IMR-90 (cell line): ENCODE measurements at regions not wholly inside any gene's neighbourhood (a gene's known extent, or its start where the extent isn't known, plus 50 kb on each side); places are given as distances from the start of the nearest gene placed in this dataset.

ENCODE experiments used
- ATAC-seq: fragments of 200-7000 bp; cut with Tn5 transposase; 2 replicates; pipeline ENCODE4 v1.9.1; 2020; ENCODE audit warnings: low read depth, mild to moderate bottlenecking, moderate library complexity
- BruUV-seq: library from RNA; stranded (reverse); fragments of 400-500 nt; replicated peaks from 2 replicates; lab custom pipeline; 2021; lab: Mats Ljungman, UMichigan
- CTCF ChIA-PET: fragments of 300-600 bp; formaldehyde crosslinking; extraction: SDS; loops from one replicate; lab custom pipeline; 2021; ENCODE audit warnings: antibody characterized with exemption; lab: Yijun Ruan, JAX
- POLR2A ChIA-PET: fragments of 300-600 bp; sonication (Branson Sonifier 250); formaldehyde crosslinking; loops from one replicate; lab custom pipeline; 2022; ENCODE audit warnings: antibody characterized with exemption; ENCODE audit not compliant: unreplicated experiment; lab: Charles Lee
- DNase-seq: peaks from one replicate; pipeline ENCODE4 v3.0.0; 2013
- H2AFZ ChIP-seq: replicated peaks from 2 replicates; pipeline ENCODE3; 2013; ENCODE audit warnings: low read length, mild to moderate bottlenecking; ENCODE audit not compliant: poor library complexity
- H2AK5ac ChIP-seq: 2 replicates; pipeline ENCODE4 v1.6.1; 2013; ENCODE audit warnings: low read depth, low read length, inconsistent platforms
- H2AK9ac ChIP-seq: replicated peaks from 2 replicates; pipeline ENCODE3; 2013; ENCODE audit warnings: mild to moderate bottlenecking, low read depth, low read length, moderate library complexity; ENCODE audit not compliant: poor library complexity
- H2BK120ac ChIP-seq: 2 replicates; pipeline ENCODE4 v1.6.1; 2013; ENCODE audit warnings: low read depth, low read length, inconsistent platforms
- H2BK15ac ChIP-seq: 3 replicates; pipeline ENCODE4 v1.6.1; 2013; ENCODE audit warnings: low read depth, low read length, inconsistent platforms
- H2BK20ac ChIP-seq: 2 replicates; pipeline ENCODE4 v1.6.1; 2013; ENCODE audit warnings: low read depth, mild to moderate bottlenecking, inconsistent platforms, low read length, moderate library complexity
- H2BK5ac ChIP-seq: 2 replicates; pipeline ENCODE4 v1.6.1; 2013; ENCODE audit warnings: mild to moderate bottlenecking, low read depth, low read length, inconsistent platforms; ENCODE audit not compliant: poor library complexity, severe bottlenecking
- H3K14ac ChIP-seq: replicated peaks from 2 replicates; pipeline ENCODE4 v1.6.1; 2013; ENCODE audit warnings: low read depth, low read length, inconsistent platforms
- H3K18ac ChIP-seq: 2 replicates; pipeline ENCODE4 v1.6.1; 2013; ENCODE audit warnings: low read depth, low read length, control low read depth
- H3K23ac ChIP-seq: 2 replicates; pipeline ENCODE4 v1.6.1; 2013; ENCODE audit warnings: low read depth, low read length, inconsistent platforms
- H3K27ac ChIP-seq: 2 replicates; pipeline ENCODE4 v1.5.1; 2013; ENCODE audit warnings: mild to moderate bottlenecking, control low read depth, low read length; ENCODE audit not compliant: insufficient read depth
- H3K27me3 ChIP-seq: 2 replicates; pipeline ENCODE4 v1.6.1; 2013; ENCODE audit warnings: low read length; ENCODE audit not compliant: control insufficient read depth, insufficient read depth
- H3K36me3 ChIP-seq: 2 replicates; pipeline ENCODE4 v1.6.1; 2013; ENCODE audit warnings: low read length, mixed read lengths; ENCODE audit not compliant: control insufficient read depth, insufficient read depth
- H3K4ac ChIP-seq: 2 replicates; pipeline ENCODE4 v1.6.1; 2013; ENCODE audit warnings: low read depth, low read length, inconsistent platforms
- H3K4me1 ChIP-seq: 2 replicates; pipeline ENCODE4 v1.6.1; 2013; ENCODE audit warnings: low read length, mixed read lengths; ENCODE audit not compliant: control insufficient read depth, insufficient read depth
- H3K4me2 ChIP-seq: 2 replicates; pipeline ENCODE4 v1.6.1; 2013; ENCODE audit warnings: low read depth, mild to moderate bottlenecking, control low read depth, low read length, moderate library complexity
- H3K4me3 ChIP-seq: 2 replicates; pipeline ENCODE4 v1.5.1; 2013; ENCODE audit warnings: low read depth, mild to moderate bottlenecking, control low read depth, low read length, moderate library complexity; ENCODE audit not compliant: insufficient read depth
- H3K56ac ChIP-seq: 2 replicates; pipeline ENCODE4 v1.6.1; 2013; ENCODE audit warnings: low read length, inconsistent platforms; ENCODE audit not compliant: insufficient read depth; ENCODE audit errors: extremely low read depth
- H3K79me1 ChIP-seq, 2 experiments: 2 replicates each; pipeline ENCODE4 v1.6.1; 2013; ENCODE audit warnings: low read length in 2 of 2, inconsistent platforms in 1 of 2, low read depth in 1 of 2
- H3K9ac ChIP-seq: 2 replicates; pipeline ENCODE4 v1.6.1; 2013; ENCODE audit warnings: low read depth, low read length, control low read depth
- H3K9me1 ChIP-seq: 2 replicates; pipeline ENCODE4 v1.6.1; 2013; ENCODE audit warnings: low read length, inconsistent platforms; ENCODE audit not compliant: insufficient read depth
- H3K9me3 ChIP-seq: 2 replicates; pipeline ENCODE4 v1.6.1; 2013; ENCODE audit warnings: low read length; ENCODE audit not compliant: control insufficient read depth, insufficient read depth
- H4K20me1 ChIP-seq: 2 replicates; pipeline ENCODE4 v1.6.1; 2013; ENCODE audit warnings: low read length, inconsistent platforms; ENCODE audit not compliant: insufficient read depth
- H4K5ac ChIP-seq: 2 replicates; pipeline ENCODE4 v1.6.1; 2013; ENCODE audit warnings: mild to moderate bottlenecking, low read depth, low read length, control low read depth
- H4K8ac ChIP-seq, 2 experiments: 2 replicates each; pipeline ENCODE4 v1.6.1; 2013; ENCODE audit warnings: low read depth in 2 of 2, low read length in 2 of 2, control low read depth in 1 of 2, inconsistent platforms in 1 of 2
- H4K91ac ChIP-seq: 2 replicates; pipeline ENCODE4 v1.6.1; 2013; ENCODE audit warnings: low read depth, low read length, inconsistent platforms; ENCODE audit not compliant: insufficient read depth
- MAFK ChIP-seq: IDR thresholded peaks from 2 replicates; pipeline ENCODE4 v1.6.1; 2012; ENCODE audit warnings: low read depth, low read length, improper control_type of control experiment
- RFX5 ChIP-seq: IDR thresholded peaks from 2 replicates; pipeline ENCODE4 v1.8.0; 2012; ENCODE audit warnings: low read depth, mild to moderate bottlenecking, low read length, moderate library complexity
- WGBS, 2 experiments: methylation state at CpG; one replicate each; pipeline versions ENCODE4 v1.1.5 to v1.1.7; 2013; ENCODE audit warnings: missing lambda C conversion rate in 2 of 2; ENCODE audit not compliant: insufficient read length in 1 of 2; ENCODE audit errors: extremely low coverage in 2 of 2; 5-methylcytosine and 5-hydroxymethylcytosine counted together
- dilution Hi-C: fragments of 300-500 bp; cut with HindIII; formaldehyde crosslinking; loops from one replicate; pipeline ENCODE4 v1.14.3; 2018; ENCODE audit warnings: low sequenced_read_pairs; ENCODE audit not compliant: unreplicated experiment
- in situ Hi-C: fragments of 300-500 bp; cut with MboI; formaldehyde crosslinking; loops from 3 replicates; pipeline ENCODE4 v1.14.3; 2019; ENCODE audit warnings: low sequenced_read_pairs, inconsistent platforms, mixed read lengths
- intact Hi-C: fragments of 100-400 bp; cut with micrococcal nuclease; formaldehyde crosslinking; loops from 2 replicates; pipeline ENCODE4 v1.10.0; 2022

DNA sequence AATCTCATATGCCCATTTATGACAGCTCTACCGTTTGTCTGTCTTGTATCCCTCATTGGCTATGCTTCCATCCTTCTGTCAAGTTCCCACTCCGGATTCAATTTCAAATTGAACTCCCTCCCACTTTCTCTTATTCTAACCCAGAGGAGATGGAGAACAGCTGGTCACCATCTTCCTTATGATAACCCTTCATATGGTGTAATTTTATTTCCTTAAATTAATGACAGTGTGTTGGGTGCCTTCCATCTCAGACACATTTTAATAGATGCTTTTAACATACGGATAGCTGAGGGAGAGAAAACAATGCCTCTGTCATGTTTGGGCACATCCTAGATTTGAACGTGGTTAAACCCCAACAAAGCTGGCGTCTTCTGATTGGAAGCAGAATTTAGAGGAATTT, 103.0 kb upstream of the PLXNA2 start:
- no peak overlapping the region for H2BK5ac ChIP-seq
- no peak overlapping the region for H2AK5ac ChIP-seq
- H3K14ac ChIP-seq = no peak overlapping the region
- H3K23ac ChIP-seq = no peak overlapping the region
- ChIA-PET CTCF (no interaction called here), POLR2A (no interaction called here)
- no peaks in the 10 kb centered on the region for H3K79me1 ChIP-seq
- no peak overlapping the region for H3K18ac ChIP-seq
- H2AK9ac ChIP-seq = no peak overlapping the region
- H3K4ac ChIP-seq = no peak overlapping the region
- no peak overlapping the region for H2BK15ac ChIP-seq
- H3K9me3 ChIP-seq = no peaks in the 10 kb centered on the region
- no peak overlapping the region for H4K5ac ChIP-seq
- no peak overlapping the region for H2BK20ac ChIP-seq
- H3K27ac ChIP-seq = no peak overlapping the region
- no peak overlapping the region for H2BK120ac ChIP-seq
- DNase-seq (no peak), ATAC-seq (no peak)
- intact Hi-C loops (no loop called here), dilution Hi-C loops (no loop called here), in situ Hi-C loops (no loop called here)
- no peak overlapping the region for H3K9ac ChIP-seq
- no peaks in the 10 kb centered on the region for H3K9me1 ChIP-seq
- H3K27me3 ChIP-seq = no peaks in the 10 kb centered on the region
- H3K56ac ChIP-seq = no peak overlapping the region
- no peak overlapping the region for H4K8ac ChIP-seq
- no peak for TF ChIP-seq RFX5
- no peak for TF ChIP-seq MAFK
- no CpG with 5 or more reads among the region's 5 CpGs for WGBS, 2 experiments
- H3K4me3 ChIP-seq = no peak overlapping the region
- no peak overlapping the region for H3K4me2 ChIP-seq
- no TSS peak for BruUV-seq
- no peaks in the 10 kb centered on the region for H3K36me3 ChIP-seq
- H4K91ac ChIP-seq = no peak overlapping the region
- H2AFZ ChIP-seq = no peak overlapping the region
- H3K4me1 ChIP-seq = no peaks in the 10 kb centered on the region
- H4K20me1 ChIP-seq = no peaks in the 10 kb centered on the region
